Osteoblast (primary cell): ENCODE measurements at regions not wholly inside any gene's neighbourhood (a gene's known extent, or its start where the extent isn't known, plus 50 kb on each side); places are given as distances from the start of the nearest gene placed in this dataset.

Source experiments
- DNase-seq: peaks from one replicate; pipeline ENCODE4 v3.0.0; 2011; ENCODE audit warnings: low spot score, mixed read lengths; ENCODE audit not compliant: insufficient read length; ENCODE audit errors: missing footprints
- H2AFZ ChIP-seq: 2 replicates; pipeline ENCODE4 v1.6.0; 2011; ENCODE audit warnings: mild to moderate bottlenecking, low read length
- H3K27ac ChIP-seq: 2 replicates; pipeline ENCODE4 v1.5.1; 2011; ENCODE audit warnings: mild to moderate bottlenecking, low read depth, low read length, moderate library complexity
- H3K27me3 ChIP-seq: 2 replicates; pipeline ENCODE4 v1.6.0; 2012; ENCODE audit warnings: mild to moderate bottlenecking, control low read depth, inconsistent platforms, low read length, moderate library complexity; ENCODE audit not compliant: insufficient read depth
- H3K36me3 ChIP-seq: 2 replicates; pipeline ENCODE4 v1.5.1; 2011; ENCODE audit warnings: mild to moderate bottlenecking, low read length, control low read depth, moderate library complexity; ENCODE audit not compliant: insufficient read depth
- H3K4me1 ChIP-seq: 2 replicates; pipeline ENCODE4 v1.5.1; 2011; ENCODE audit warnings: mild to moderate bottlenecking, low read length, control low read depth, moderate library complexity; ENCODE audit not compliant: insufficient read depth
- H3K4me2 ChIP-seq: 2 replicates; pipeline ENCODE4 v1.6.0; 2011; ENCODE audit warnings: mild to moderate bottlenecking, low read length; ENCODE audit not compliant: insufficient read depth
- H3K4me3 ChIP-seq: fragments of 200-600 bp; sonication (generic); 3 replicates; pipeline ENCODE4 v1.5.1; 2012; ENCODE audit warnings: mild to moderate bottlenecking, low read length, inconsistent platforms; ENCODE audit not compliant: insufficient read depth
- H3K79me2 ChIP-seq: 2 replicates; pipeline ENCODE4 v1.6.0; 2012; ENCODE audit warnings: mild to moderate bottlenecking, low read length, control low read depth, inconsistent platforms; ENCODE audit not compliant: insufficient read depth
- H3K9me3 ChIP-seq: 2 replicates; pipeline ENCODE4 v1.5.1; 2011; ENCODE audit warnings: low read depth, low read length, control low read depth
- H4K20me1 ChIP-seq: 2 replicates; pipeline ENCODE4 v1.6.0; 2012; ENCODE audit warnings: mild to moderate bottlenecking, low read length, control low read depth; ENCODE audit not compliant: insufficient read depth
- CTCF ChIP-seq: IDR thresholded peaks from 2 replicates; pipeline ENCODE4 v1.5.1; 2011; ENCODE audit warnings: mild to moderate bottlenecking, low read depth, low read length, moderate library complexity; ENCODE audit errors: extremely low read depth

GRCh38 chr4:12958436-12958835, 525.7 kb downstream of the RAB28 start:
- H4K20me1 ChIP-seq = no peaks in the 10 kb centered on the region
- H3K27ac ChIP-seq = no peak overlapping the region
- H3K9me3 ChIP-seq = no peaks in the 10 kb centered on the region
- no peak overlapping the region for H2AFZ ChIP-seq
- H3K79me2 ChIP-seq = no peaks in the 10 kb centered on the region
- DNase-seq = no peak
- H3K4me2 ChIP-seq = no peak overlapping the region
- no peak overlapping the region for H3K4me3 ChIP-seq
- H3K36me3 ChIP-seq = no peaks in the 10 kb centered on the region
- no peak for TF ChIP-seq CTCF
- H3K27me3 ChIP-seq = no peaks in the 10 kb centered on the region
- H3K4me1 ChIP-seq = no peaks in the 10 kb centered on the region

GRCh38 chr4:12957108-12957507, 527.0 kb downstream of the RAB28 start:
- Histone ChIP-seq H3K4me2 (no peak overlapping the region), H3K4me1 (no peaks in the 10 kb centered on the region), H3K27ac (no peak overlapping the region), H3K27me3 (no peaks in the 10 kb centered on the region), H3K9me3 (no peaks in the 10 kb centered on the region), H3K79me2 (no peaks in the 10 kb centered on the region), H3K36me3 (no peaks in the 10 kb centered on the region), H2AFZ (no peak overlapping the region), H4K20me1 (no peaks in the 10 kb centered on the region), H3K4me3 (no peak overlapping the region)
- DNase-seq = no peak
- no peak for TF ChIP-seq CTCF

- no peaks in the 10 kb centered on the region for H3K4me1 ChIP-seq
- no peaks in the 10 kb centered on the region for H3K9me3 ChIP-seq
- H4K20me1 ChIP-seq = no peaks in the 10 kb centered on the region
- no peaks in the 10 kb centered on the region for H3K79me2 ChIP-seq
- H3K36me3 ChIP-seq = no peaks in the 10 kb centered on the region
- H3K27me3 ChIP-seq = no peaks in the 10 kb centered on the region
- H2AFZ ChIP-seq = no peak overlapping the region
- no peak for DNase-seq
- no peak overlapping the region for H3K27ac ChIP-seq
- no peak overlapping the region for H3K4me2 ChIP-seq
- TF ChIP-seq CTCF = no peak
- H3K4me3 ChIP-seq = no peak overlapping the region
Measured at GRCh38 chr4:12956026-12956425, 528.1 kb downstream of the RAB28 start.

- no peak for DNase-seq
- H3K9me3 ChIP-seq = no peaks in the 10 kb centered on the region
- no peaks in the 10 kb centered on the region for H3K4me1 ChIP-seq
- no peaks in the 10 kb centered on the region for H3K27me3 ChIP-seq
- no peaks in the 10 kb centered on the region for H3K36me3 ChIP-seq
- H3K27ac ChIP-seq = no peak overlapping the region
- no peak overlapping the region for H3K4me2 ChIP-seq
- no peak overlapping the region for H2AFZ ChIP-seq
- no peaks in the 10 kb centered on the region for H3K79me2 ChIP-seq
- no peak for TF ChIP-seq CTCF
- no peaks in the 10 kb centered on the region for H4K20me1 ChIP-seq
- H3K4me3 ChIP-seq = no peak overlapping the region
Measured at GRCh38 chr4:12949719-12950490, 534.2 kb downstream of the RAB28 start.
